Tibial nerve (tissue), 4 donors: ENCODE measurements at regions not wholly inside any gene's neighbourhood (a gene's known extent, or its start where the extent isn't known, plus 50 kb on each side); places are given as distances from the start of the nearest gene placed in this dataset.

Experiments used
- DNase-seq, 2 donors: peaks; one replicate each; pipeline ENCODE4 v3.0.0-alpha.2; 2019; ENCODE audit warnings: low spot score in 2 of 2
- H3K27ac ChIP-seq, 4 donors: fragments of 200-600 bp; sonication (generic) in 3 of 4; one replicate each; pipeline ENCODE4 v1.5.1; 2017 to 2019; ENCODE audit warnings: mild to moderate bottlenecking in 1 of 4
- H3K27me3 ChIP-seq, 2 donors: fragments of 200-600 bp; sonication (generic) in 1 of 2; one replicate each; pipeline versions ENCODE4 v1.5.1 to v1.6.0; 2017 to 2019
- H3K36me3 ChIP-seq, 3 donors: fragments of 200-600 bp; sonication (generic); one replicate each; pipeline ENCODE4 v1.5.1; 2018 to 2019
- H3K4me1 ChIP-seq, 4 donors: fragments of 200-600 bp; sonication (generic) in 3 of 4; one replicate each; pipeline ENCODE4 v1.5.1; 2017 to 2019
- H3K4me3 ChIP-seq, 4 donors: fragments of 200-600 bp; sonication (generic) in 3 of 4; one replicate each; pipeline ENCODE4 v1.5.1; 2017 to 2019; ENCODE audit warnings: mild to moderate bottlenecking in 1 of 4, moderate library complexity in 1 of 4
- H3K9me3 ChIP-seq, 4 donors: fragments of 200-600 bp; sonication (generic) in 3 of 4; one replicate each; pipeline ENCODE4 v1.5.1; 2017 to 2019
- CTCF ChIP-seq, 5 experiments: fragments of 200-600 bp in 3 of 5; fragments of 450-650 bp in 2 of 5; sonication (generic) in 3 of 5; IDR thresholded peaks; one replicate each; pipeline ENCODE4 v1.5.1; 2016 to 2019; ENCODE audit warnings: antibody characterized with exemption in 5 of 5, mild to moderate bottlenecking in 3 of 5, moderate library complexity in 2 of 5
- EP300 ChIP-seq, 2 donors: sonication (generic); formaldehyde crosslinking; IDR thresholded peaks; one replicate each; pipeline ENCODE4 v1.6.1; 2017; ENCODE audit warnings: antibody characterized with exemption in 2 of 2, mild to moderate bottlenecking in 1 of 2
- POLR2A ChIP-seq, 2 donors: fragments of 450-650 bp; IDR thresholded peaks; one replicate each; pipeline ENCODE4 v1.6.1; 2017; ENCODE audit warnings: antibody characterized with exemption in 2 of 2, mild to moderate bottlenecking in 2 of 2, moderate library complexity in 2 of 2
- WGBS, 2 donors: methylation state at CpG; one replicate each; pipeline ENCODE4 v1.1.5; 2018; 5-methylcytosine and 5-hydroxymethylcytosine counted together

- H3K27ac ChIP-seq, result no peak overlapping the region
- WGBS, 2 donors, result 90 to 94% methylated on average over 9 of the region's 9 CpGs
- no peaks in the 10 kb centered on the region for H3K36me3 ChIP-seq
- DNase-seq, result no peak
- no peak for TF ChIP-seq POLR2A (IDR thresholded peaks at IDR 0.05)
- no peak for TF ChIP-seq CTCF (IDR thresholded peaks at IDR 0.05)
- TF ChIP-seq EP300 (IDR thresholded peaks at IDR 0.05), result no peak
- H3K4me3 ChIP-seq, result no peak overlapping the region
- peaks cover 0 to 33% (median 8%) of the 10 kb centered on the region in 4 donors for H3K4me1 ChIP-seq
- no peaks in the 10 kb centered on the region for H3K9me3 ChIP-seq
- H3K27me3 ChIP-seq, result no peaks in the 10 kb centered on the region
Observed at GRCh38 chr7:91342346-91342745, 78.1 kb downstream of the FZD1 start.

GRCh38 chr7:91343420-91343960 is 79.3 kb downstream of the FZD1 start:
- peaks cover 0 to 45% (median 8%) of the 10 kb centered on the region in 4 donors for H3K4me1 ChIP-seq
- peak overlapping the region in 1 of 4 donors; percentile 35 for H3K27ac ChIP-seq
- no peaks in the 10 kb centered on the region for H3K27me3 ChIP-seq
- no peak overlapping the region for H3K4me3 ChIP-seq
- 66 to 75% methylated on average over 4 of the region's 4 CpGs for WGBS, 2 donors
- no peaks in the 10 kb centered on the region for H3K9me3 ChIP-seq
- no peaks in the 10 kb centered on the region for H3K36me3 ChIP-seq
- no peak for DNase-seq
- TF ChIP-seq POLR2A (IDR thresholded peaks at IDR 0.05), result no peak
- no peak for TF ChIP-seq CTCF (IDR thresholded peaks at IDR 0.05)
- no peak for TF ChIP-seq EP300 (IDR thresholded peaks at IDR 0.05)

- 35 to 55% methylated on average over 6 of the region's 6 CpGs for WGBS, 2 donors
- no peaks in the 10 kb centered on the region for H3K9me3 ChIP-seq
- H3K4me1 ChIP-seq, result peaks cover 0 to 50% (median 8%) of the 10 kb centered on the region in 4 donors
- no peak overlapping the region for H3K4me3 ChIP-seq
- H3K36me3 ChIP-seq, result no peaks in the 10 kb centered on the region
- peak overlapping the region in 1 of 4 donors; percentile 24 for H3K27ac ChIP-seq
- TF ChIP-seq POLR2A (IDR thresholded peaks at IDR 0.05), result no peak
- TF ChIP-seq CTCF (IDR thresholded peaks at IDR 0.05), result no peak
- no peak for TF ChIP-seq EP300 (IDR thresholded peaks at IDR 0.05)
- DNase-seq, result no peak
- no peaks in the 10 kb centered on the region for H3K27me3 ChIP-seq
Observed at GRCh38 chr7:91343996-91344629, 79.9 kb downstream of the FZD1 start.

- TF ChIP-seq CTCF (IDR thresholded peaks at IDR 0.05) (no peak), POLR2A (IDR thresholded peaks at IDR 0.05) (no peak), EP300 (IDR thresholded peaks at IDR 0.05) (no peak)
- no peak for DNase-seq
- Histone ChIP-seq H3K36me3 (no peaks in the 10 kb centered on the region), H3K27ac (peak overlapping the region in 1 of 4 donors; percentile 24), H3K27me3 (no peaks in the 10 kb centered on the region), H3K4me3 (no peak overlapping the region), H3K9me3 (no peaks in the 10 kb centered on the region), H3K4me1 (peaks cover 0 to 50% (median 8%) of the 10 kb centered on the region in 4 donors)
- WGBS, 2 donors, result 72 to 80% methylated on average over 5 of the region's 5 CpGs
Observed at GRCh38 chr7:91344911-91345310, 80.7 kb downstream of the FZD1 start.

- WGBS, 2 donors, result 76% methylated on average over 1 of the region's 1 CpG
- TF ChIP-seq CTCF (IDR thresholded peaks at IDR 0.05) (no peak), POLR2A (IDR thresholded peaks at IDR 0.05) (no peak), EP300 (IDR thresholded peaks at IDR 0.05) (no peak)
- peak overlapping the region in 1 of 4 donors; percentile 14 for H3K27ac ChIP-seq
- peaks cover 0 to 50% (median 8%) of the 10 kb centered on the region in 4 donors for H3K4me1 ChIP-seq
- H3K36me3 ChIP-seq, result no peaks in the 10 kb centered on the region
- H3K9me3 ChIP-seq, result no peaks in the 10 kb centered on the region
- no peaks in the 10 kb centered on the region for H3K27me3 ChIP-seq
- no peak overlapping the region for H3K4me3 ChIP-seq
- no peak for DNase-seq
Observed at GRCh38 chr7:91345449-91345848, 81.2 kb downstream of the FZD1 start.
